HCT116 (cell line): ENCODE measurements at regions not wholly inside any gene's neighbourhood (a gene's known extent, or its start where the extent isn't known, plus 50 kb on each side); places are given as distances from the start of the nearest gene placed in this dataset.

Source experiments
- ATAC-seq: fragments of 200-7000 bp; cut with Tn5 transposase; 2 replicates; pipeline ENCODE4 v1.9.1; 2020; ENCODE audit warnings: mild to moderate bottlenecking, moderate library complexity
- BruUV-seq: library from RNA; stranded (reverse); fragments of 400-500 nt; replicated peaks from 2 replicates; lab custom pipeline; 2021; lab: Mats Ljungman, UMichigan
- CTCF ChIA-PET: fragments of 300-600 bp; sonication (Branson Sonifier 250); formaldehyde crosslinking; loops from one replicate; lab custom pipeline; 2021; ENCODE audit warnings: antibody characterized with exemption; lab: Charles Lee
- POLR2A ChIA-PET: fragments of 300-600, 350-600 bp; sonication (Branson Sonifier 250); formaldehyde crosslinking; loops from one replicate; lab custom pipeline; 2021; ENCODE audit warnings: antibody characterized with exemption; lab: Charles Lee
- RAD21 ChIA-PET, 2 experiments: fragments of 300-600 bp; sonication (Branson Sonifier 250); formaldehyde crosslinking; loops; one replicate each; lab custom pipeline; 2023; ENCODE audit warnings: low total read pairs in 2 of 2; ENCODE audit not compliant: uncharacterized antibody in 2 of 2, unreplicated experiment in 2 of 2, low non-redundant PET in 1 of 2; lab: Charles Lee
- DNase-seq: peaks from one replicate; pipeline ENCODE4 v3.0.0-alpha.2; 2010; ENCODE audit warnings: low read depth, low spot score
- H2AFZ ChIP-seq: fragments of 200-600 bp; shearing (Covaris generic), sonication (generic); 2 replicates; pipeline ENCODE4 v1.6.1; 2017; ENCODE audit warnings: low read depth, mixed run types, mixed read lengths, antibody characterized with exemption, low read length; ENCODE audit not compliant: poor library complexity, severe bottlenecking
- H3K27ac ChIP-seq: 2 replicates; pipeline ENCODE4 v1.5.1; 2012; ENCODE audit warnings: low read depth, low read length
- H3K27me3 ChIP-seq: fragments of 200-600 bp; sonication (generic); 2 replicates; pipeline ENCODE4 v1.6.1; 2016; ENCODE audit warnings: mixed run types, low read length, mixed read lengths; ENCODE audit not compliant: insufficient read depth
- H3K36me3 ChIP-seq, 2 experiments: fragments of 200-500 bp in 1 of 2; fragments of 200-600 bp in 1 of 2; sonication (Bioruptor generic) in 1 of 2; sonication (generic) in 1 of 2; 2 replicates each; pipeline versions ENCODE4 v1.5.1 to v1.6.1; 2014 to 2016; ENCODE audit warnings: low read length in 2 of 2, inconsistent platforms in 1 of 2, mixed read lengths in 1 of 2, mixed run types in 1 of 2; ENCODE audit not compliant: insufficient read depth in 2 of 2, control insufficient read depth in 1 of 2
- H3K4me1 ChIP-seq, 2 experiments: fragments of 200-600 bp in 1 of 2; sonication (generic) in 1 of 2; 2 replicates each; pipeline versions ENCODE4 v1.5.1 to v1.6.1; 2012 to 2017; ENCODE audit warnings: low read length in 2 of 2, inconsistent platforms in 1 of 2, mild to moderate bottlenecking in 1 of 2, mixed read lengths in 1 of 2, mixed run types in 1 of 2, moderate library complexity in 1 of 2; ENCODE audit not compliant: insufficient read depth in 2 of 2, control insufficient read depth in 1 of 2
- H3K4me2 ChIP-seq: fragments of 200-600 bp; sonication (generic); 2 replicates; pipeline ENCODE4 v1.6.1; 2017; ENCODE audit warnings: mixed run types, low read length, mixed read lengths
- H3K4me3 ChIP-seq, 2 experiments: fragments of 200-600 bp in 1 of 2; sonication (generic) in 1 of 2; replicated peaks in 1 of 2; 2 replicates each; pipeline ENCODE4 v1.5.1; 2011 to 2016; ENCODE audit warnings: low read length in 2 of 2, control low read depth in 1 of 2, low read depth in 1 of 2, mild to moderate bottlenecking in 1 of 2, mixed read lengths in 1 of 2, mixed run types in 1 of 2
- H3K79me2 ChIP-seq: fragments of 200-600 bp; sonication (generic); 2 replicates; pipeline ENCODE4 v1.6.1; 2017; ENCODE audit warnings: mild to moderate bottlenecking, mixed run types, low read length, moderate library complexity, mixed read lengths; ENCODE audit not compliant: insufficient read depth
- H3K9ac ChIP-seq: fragments of 200-600 bp; sonication (generic); 2 replicates; pipeline ENCODE4 v1.6.1; 2016; ENCODE audit warnings: low read length, mixed read lengths
- H3K9me2 ChIP-seq: fragments of 200-600 bp; sonication (generic), shearing (Covaris generic); 2 replicates; pipeline ENCODE4 v1.6.1; 2017; ENCODE audit warnings: mixed run types, mild to moderate bottlenecking, moderate library complexity; ENCODE audit not compliant: insufficient read depth
- H3K9me3 ChIP-seq, 2 experiments: fragments of 200-500 bp in 1 of 2; fragments of 200-600 bp in 1 of 2; sonication (Bioruptor generic) in 1 of 2; sonication (generic) in 1 of 2; 2 replicates each; pipeline ENCODE4 v1.6.1; 2014 to 2017; ENCODE audit warnings: low read length in 2 of 2, mixed read lengths in 2 of 2, inconsistent platforms in 1 of 2, low read depth in 1 of 2, mild to moderate bottlenecking in 1 of 2, mixed run types in 1 of 2, moderate library complexity in 1 of 2; ENCODE audit not compliant: control insufficient read depth in 1 of 2, insufficient read depth in 1 of 2
- H4K20me1 ChIP-seq: fragments of 200-600 bp; sonication (generic), shearing (Covaris generic); 2 replicates; pipeline ENCODE4 v1.6.1; 2017; ENCODE audit warnings: mixed run types, mild to moderate bottlenecking, moderate library complexity; ENCODE audit not compliant: insufficient read depth
- CTCF ChIP-seq, 3 experiments: fragments of 200-600 bp in 1 of 3; sonication (generic) in 1 of 3; IDR thresholded peaks in 2 of 3; conservative IDR thresholded peaks in 1 of 3; 2 replicates each; pipeline ENCODE4 v1.5.1; 2012 to 2017; ENCODE audit warnings: low read depth in 2 of 3, low read length in 2 of 3, antibody characterized with exemption in 1 of 3, borderline replicate concordance in 1 of 3, control low read depth in 1 of 3, mild to moderate bottlenecking in 1 of 3, mixed read lengths in 1 of 3, mixed run types in 1 of 3, moderate library complexity in 1 of 3; ENCODE audit not compliant: insufficient read depth in 1 of 3
- ELF1 ChIP-seq: IDR thresholded peaks from 2 replicates; pipeline ENCODE4 v1.6.1; 2012; ENCODE audit warnings: low read depth, borderline replicate concordance
- JUND ChIP-seq: IDR thresholded peaks from 2 replicates; pipeline ENCODE4 v1.6.1; 2012
- POLR2A ChIP-seq: IDR thresholded peaks from 2 replicates; pipeline ENCODE4 v1.7.0; 2011; ENCODE audit warnings: borderline replicate concordance; ENCODE audit not compliant: insufficient read depth, insufficient read length; ENCODE audit errors: extremely low read depth
- POLR2AphosphoS5 ChIP-seq: IDR thresholded peaks from 2 replicates; pipeline ENCODE4 v1.6.1; 2011; ENCODE audit warnings: mild to moderate bottlenecking, low read depth, low read length, moderate library complexity
- REST ChIP-seq: IDR thresholded peaks from 2 replicates; pipeline ENCODE4 v1.6.1; 2012; ENCODE audit warnings: low read depth
- SRF ChIP-seq: IDR thresholded peaks from 2 replicates; pipeline ENCODE4 v1.6.1; 2012; ENCODE audit warnings: low read depth
- YY1 ChIP-seq: IDR thresholded peaks from 2 replicates; pipeline ENCODE4 v1.6.1; 2011; ENCODE audit warnings: low read length, low read depth, moderate library complexity, mild to moderate bottlenecking; ENCODE audit not compliant: insufficient replicate concordance; ENCODE audit errors: extremely low read depth
- ZBTB33 ChIP-seq: IDR thresholded peaks from 2 replicates; pipeline ENCODE4 v1.6.1; 2011; ENCODE audit warnings: mild to moderate bottlenecking, low read length, moderate library complexity; ENCODE audit not compliant: insufficient replicate concordance; ENCODE audit errors: extremely low read depth
- ZFX ChIP-seq: fragments of 450-650 bp; IDR thresholded peaks from 2 replicates; pipeline ENCODE4 v1.6.1; 2017
- intact Hi-C: fragments of 100-400 bp; cut with micrococcal nuclease; formaldehyde crosslinking; loops from 2 replicates; pipeline ENCODE4 v1.10.0; 2022

- Histone ChIP-seq H3K27me3 (no peaks in the 10 kb centered on the region), H3K4me2 (no peak overlapping the region), H3K9me3 (no peaks in the 10 kb centered on the region), H3K9ac (no peak overlapping the region), H3K4me3 (no peak overlapping the region), H3K27ac (no peak overlapping the region), H2AFZ (no peak overlapping the region), H3K4me1 (no peaks in the 10 kb centered on the region), H3K9me2 (no peaks in the 10 kb centered on the region; the same call in 1 of the 2 replicates), H3K36me3 (no peaks in the 10 kb centered on the region), H4K20me1 (no peaks in the 10 kb centered on the region)
- CTCF ChIA-PET: no interaction called here
- RAD21 ChIA-PET: interaction anchor here in 1 of 2 experiments (0.6 kb wide), 1 partner anchor 505 kb away, joined by 5 read pairs; no protein-coding TSS in a partner anchor
- POLR2A ChIA-PET: no interaction called here
- no peak for ATAC-seq
- no TSS peak for BruUV-seq
- intact Hi-C loops: no loop called here
- no peak for TF ChIP-seq CTCF (IDR thresholded peaks at IDR 0.05 in 2 of 3, conservative IDR thresholded peaks at IDR 0.05 in 1 of 3; ENCODE audit: borderline replicate concordance in 1 of 3, insufficient read depth in 1 of 3, low read depth in 2 of 3, low read length in 2 of 3)
- no peak for TF ChIP-seq ELF1
- TF ChIP-seq YY1: no peak
- no peak for TF ChIP-seq POLR2A
- no peak for TF ChIP-seq SRF
- TF ChIP-seq, all 23 proteins: peak for 0
- DNase-seq: no peak
- no peaks in the 10 kb centered on the region for H3K79me2 ChIP-seq
Observed at GRCh38 chr12:14086838-14087237, 105.4 kb upstream of the GRIN2B start.

GRCh38 chr12:14099994-14100393 lies 118.6 kb upstream of the GRIN2B start:
- Histone ChIP-seq H4K20me1 (no peaks in the 10 kb centered on the region), H3K9ac (no peak overlapping the region), H3K9me2 (no peaks in the 10 kb centered on the region), H3K4me3 (no peak overlapping the region), H3K79me2 (no peaks in the 10 kb centered on the region), H3K27ac (no peak overlapping the region), H3K27me3 (no peaks in the 10 kb centered on the region), H3K4me2 (no peak overlapping the region), H3K36me3 (no peaks in the 10 kb centered on the region), H3K9me3 (no peaks in the 10 kb centered on the region), H2AFZ (no peak overlapping the region), H3K4me1 (no peaks in the 10 kb centered on the region)
- ChIA-PET POLR2A (no interaction called here), RAD21 (no interaction called here), CTCF (no interaction called here)
- BruUV-seq: no TSS peak
- ATAC-seq (no peak), DNase-seq (no peak)
- intact Hi-C loops: no loop called here
- TF ChIP-seq POLR2A (no peak), REST (no peak), POLR2AphosphoS5 (no peak), ELF1 (no peak), ZBTB33 (no peak), ZFX (no peak), JUND (no peak)
